Mesodermal cell (in vitro differentiated cells): ENCODE measurements at regions not wholly inside any gene's neighbourhood (a gene's known extent, or its start where the extent isn't known, plus 50 kb on each side); places are given as distances from the start of the nearest gene placed in this dataset.
A peak's percentile ranks its signal among the peaks of the same experiment; 100 is the strongest.
"Not testable (repeated sequence)": the region's sequence is repeated elsewhere in the genome, so short reads cannot be mapped to it uniquely, and the experiment has no call there.

Experiments used
- H3K27ac ChIP-seq: 2 replicates; pipeline ENCODE4 v1.7.0; 2013; ENCODE audit warnings: mild to moderate bottlenecking, low read depth, low read length, moderate library complexity; ENCODE audit not compliant: severe bottlenecking
- H3K36me3 ChIP-seq: 2 replicates; pipeline ENCODE4 v1.7.1; 2013; ENCODE audit warnings: mild to moderate bottlenecking, low read length, moderate library complexity; ENCODE audit not compliant: control insufficient read depth, insufficient read depth
- H3K4me1 ChIP-seq: one replicate; pipeline ENCODE4 v1.7.1; 2013; ENCODE audit warnings: mild to moderate bottlenecking, low read length; ENCODE audit not compliant: insufficient read depth, control insufficient read depth, poor library complexity, severe bottlenecking
- H3K4me3 ChIP-seq: 2 replicates; pipeline ENCODE4 v1.7.0; 2013; ENCODE audit warnings: low read length, control low read depth, mild to moderate bottlenecking; ENCODE audit not compliant: insufficient read depth, poor library complexity, severe bottlenecking; ENCODE audit errors: extremely low read depth
- H3K9me3 ChIP-seq: 2 replicates; pipeline ENCODE4 v1.7.1; 2013; ENCODE audit warnings: mild to moderate bottlenecking, low read length, moderate library complexity; ENCODE audit not compliant: control insufficient read depth
- WGBS, 2 experiments: methylation state at CpG; one replicate each; pipeline ENCODE4 v1.1.5; 2013; ENCODE audit warnings: missing lambda C conversion rate in 2 of 2; ENCODE audit not compliant: insufficient coverage in 2 of 2; 5-methylcytosine and 5-hydroxymethylcytosine counted together

DNA sequence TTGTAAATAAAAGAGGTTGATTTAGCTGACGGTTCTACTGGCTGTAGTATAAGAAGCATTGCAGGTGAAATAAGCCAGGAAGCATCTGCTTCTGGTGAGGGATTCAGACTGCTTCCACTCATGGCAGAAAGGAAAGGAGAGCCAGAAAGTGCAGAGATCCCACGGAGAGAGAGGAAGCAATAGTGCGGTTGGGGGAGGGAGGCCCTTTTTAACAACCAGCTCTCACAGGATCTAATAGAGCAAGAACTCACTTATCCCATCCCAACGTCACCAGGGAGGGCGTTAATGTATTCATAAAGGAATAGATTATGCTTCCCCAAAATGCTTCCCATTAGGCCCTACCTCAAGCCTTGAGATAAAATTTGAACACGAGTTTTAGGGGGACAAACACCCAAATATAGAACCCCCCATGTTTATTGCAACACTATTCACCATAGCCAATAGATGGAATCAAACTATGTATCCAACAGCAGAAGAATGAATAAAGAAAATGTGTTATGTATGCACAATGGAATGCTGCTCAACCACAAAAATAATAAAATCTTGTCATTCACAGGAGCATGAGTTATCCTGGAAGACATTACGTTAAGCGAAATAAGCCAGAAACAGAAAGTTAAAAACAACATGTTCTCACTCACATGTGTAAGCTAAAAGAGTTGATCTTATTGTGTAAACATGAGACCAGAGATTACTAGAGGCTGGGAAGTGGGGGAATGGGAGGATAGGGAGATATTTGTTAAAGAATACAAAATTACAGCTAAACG, 908.3 kb upstream of the ANO3 start:
- Histone ChIP-seq H3K27ac (no peak overlapping the region), H3K4me1 (no peaks in the 10 kb centered on the region), H3K36me3 (no peaks in the 10 kb centered on the region), H3K4me3 (no peak overlapping the region), H3K9me3 (no peaks in the 10 kb centered on the region)
- WGBS, 2 experiments, result 77 to 80% methylated on average over 1 of the region's 9 CpGs

DNA sequence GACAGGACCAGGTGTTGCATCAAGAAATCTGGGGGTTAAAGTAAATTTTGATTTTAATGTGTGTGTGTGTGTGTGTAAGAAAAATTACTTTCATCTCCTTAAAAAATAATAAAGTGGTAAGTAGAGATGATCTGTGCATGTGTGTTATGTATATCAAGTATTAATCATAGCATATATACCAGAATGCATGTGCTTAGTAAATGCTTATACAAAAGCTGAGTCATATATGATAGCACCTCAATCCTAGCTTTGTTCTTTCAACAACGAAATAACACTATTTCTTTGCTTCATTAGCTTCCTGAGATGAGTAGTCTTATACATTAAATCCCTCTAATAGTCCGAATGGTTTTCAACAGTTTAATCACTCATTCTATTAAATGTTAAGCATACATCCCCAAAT, 899.6 kb upstream of the ANO3 start:
- no peak overlapping the region for H3K27ac ChIP-seq
- no peaks in the 10 kb centered on the region for H3K9me3 ChIP-seq
- WGBS, 2 experiments, result 80% methylated on average over 1 of the region's 2 CpGs; no CpG with 5 or more reads in 1 of the 2 experiments
- no peak overlapping the region for H3K4me3 ChIP-seq
- H3K4me1 ChIP-seq, result no peaks in the 10 kb centered on the region
- H3K36me3 ChIP-seq, result no peaks in the 10 kb centered on the region

DNA sequence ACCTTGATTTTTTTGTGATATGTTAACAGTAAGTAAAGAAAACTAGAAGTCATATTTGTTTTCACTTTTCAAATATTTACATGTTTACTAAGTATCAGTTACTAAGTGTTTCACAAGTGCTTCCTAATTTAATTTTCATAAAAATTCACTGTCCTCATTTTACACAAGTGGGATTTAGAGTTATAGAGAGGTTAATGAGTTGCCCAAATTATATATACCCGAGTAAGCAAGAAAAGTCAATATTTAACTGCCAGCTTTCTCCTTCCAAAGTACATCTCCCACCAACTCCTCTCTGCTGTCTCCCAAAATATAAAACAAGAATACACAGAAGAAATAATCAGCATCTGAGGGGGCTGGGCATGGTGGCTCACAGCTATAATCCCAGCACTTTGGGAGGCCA, 896.7 kb upstream of the ANO3 start:
- Histone ChIP-seq H3K36me3 (no peaks in the 10 kb centered on the region), H3K4me3 (no peak overlapping the region), H3K9me3 (no peaks in the 10 kb centered on the region), H3K4me1 (no peaks in the 10 kb centered on the region), H3K27ac (no peak overlapping the region)
- 75% methylated on average over 1 of the region's 1 CpG; no CpG with 5 or more reads in 1 of the 2 experiments for WGBS, 2 experiments

DNA sequence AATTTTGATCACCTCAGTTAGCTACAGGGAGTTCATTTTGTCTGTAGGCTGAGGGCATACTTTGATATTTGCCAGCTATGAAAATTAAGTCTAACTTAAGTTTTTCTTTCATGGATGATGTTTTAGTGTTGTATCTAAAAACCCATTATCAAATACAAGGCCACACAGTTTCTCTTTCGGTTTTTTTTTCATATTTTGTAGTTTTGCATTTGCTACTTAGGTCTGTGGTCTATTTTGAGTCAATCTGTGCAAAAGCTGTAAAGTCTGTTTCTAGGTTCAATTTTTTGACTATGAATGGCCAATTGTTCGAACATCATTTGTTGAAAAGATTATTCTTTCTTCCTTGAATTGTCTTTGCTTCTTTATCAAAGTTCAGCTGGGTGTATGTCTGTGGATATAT, 895.6 kb upstream of the ANO3 start:
- WGBS, 2 experiments, result 80% methylated on average over 1 of the region's 2 CpGs; no CpG with 5 or more reads in 1 of the 2 experiments
- Histone ChIP-seq H3K4me1 (no peaks in the 10 kb centered on the region), H3K9me3 (no peaks in the 10 kb centered on the region), H3K27ac (no peak overlapping the region), H3K36me3 (no peaks in the 10 kb centered on the region), H3K4me3 (no peak overlapping the region)

DNA sequence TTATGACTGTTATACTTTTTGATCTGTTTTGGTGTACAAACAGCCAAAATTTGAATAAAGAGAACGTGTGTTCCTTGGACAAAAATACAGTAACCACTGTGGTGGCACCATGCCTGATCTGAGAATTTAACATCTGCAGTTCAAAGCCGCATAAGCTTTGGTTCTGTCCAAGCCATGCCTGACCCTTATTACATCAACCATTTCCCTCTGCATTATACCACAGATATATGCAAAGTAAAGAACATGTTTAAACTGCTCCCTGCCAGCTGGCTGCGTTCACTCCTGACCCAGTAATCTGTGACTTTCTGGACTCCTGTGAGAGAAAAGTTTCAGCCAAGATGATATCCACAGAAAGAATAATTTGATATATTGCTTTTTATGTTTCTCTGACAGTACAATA, 890.5 kb upstream of the ANO3 start:
- WGBS, 2 experiments, result 88% methylated on average over 2 of the region's 3 CpGs; no CpG with 5 or more reads in 1 of the 2 experiments

DNA sequence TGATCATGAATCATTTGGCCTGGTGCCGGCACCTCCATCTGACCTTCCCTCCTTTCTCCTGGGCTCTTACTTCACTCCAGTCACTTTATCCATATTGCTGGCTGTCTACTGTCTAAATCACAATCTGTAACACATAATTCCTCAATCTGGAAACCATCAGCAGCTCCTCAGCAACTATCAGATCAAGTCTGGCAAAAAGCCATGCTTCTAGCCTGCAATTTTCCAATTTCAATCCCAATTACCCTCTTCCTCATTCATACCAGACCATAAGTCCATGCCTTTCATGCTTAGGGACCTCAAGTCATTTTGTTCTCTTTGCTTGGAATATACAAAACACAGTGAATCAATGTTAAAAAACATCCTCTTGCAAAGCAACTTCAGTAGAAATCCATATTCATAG, 882.8 kb upstream of the ANO3 start:
- Histone ChIP-seq H3K36me3 (no peaks in the 10 kb centered on the region), H3K27ac (no peak overlapping the region), H3K4me3 (no peak overlapping the region), H3K9me3 (no peaks in the 10 kb centered on the region), H3K4me1 (no peaks in the 10 kb centered on the region)
- WGBS, 2 experiments, result 94 to 100% methylated on average over 1 of the region's 1 CpG

More for the DNA sequence above, 890.5 kb upstream of the ANO3 start:
- H3K4me3 ChIP-seq, result no peak overlapping the region
- H3K9me3 ChIP-seq, result no peaks in the 10 kb centered on the region
- H3K4me1 ChIP-seq, result no peaks in the 10 kb centered on the region
- H3K27ac ChIP-seq, result no peak overlapping the region
- no peaks in the 10 kb centered on the region for H3K36me3 ChIP-seq

DNA sequence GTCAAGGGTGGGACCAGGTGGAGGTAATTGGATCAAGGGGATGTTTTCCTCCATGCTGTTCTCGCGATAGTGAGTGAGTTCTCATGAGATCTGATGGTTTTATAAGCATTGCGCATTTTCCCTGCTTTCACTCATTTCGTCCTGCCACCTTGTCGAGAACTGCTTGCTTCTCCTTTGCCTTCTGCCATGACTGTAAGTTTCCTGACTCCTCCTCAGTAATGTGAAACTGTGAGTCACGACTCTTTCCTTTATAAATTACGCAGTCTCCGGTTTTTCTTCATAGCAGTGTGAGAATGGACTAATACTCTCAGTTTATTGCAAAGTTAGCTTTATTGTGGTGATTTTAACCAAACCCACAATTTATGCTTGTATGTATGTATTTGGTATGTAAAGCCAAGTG, 878.5 kb upstream of the ANO3 start:
- H3K4me1 ChIP-seq, result no peaks in the 10 kb centered on the region
- H3K27ac ChIP-seq, result no peak overlapping the region
- WGBS, 2 experiments, result 80 to 100% methylated on average over 1 to 8 of the region's 8 CpGs
- H3K9me3 ChIP-seq, result no peaks in the 10 kb centered on the region
- H3K4me3 ChIP-seq, result no peak overlapping the region
- H3K36me3 ChIP-seq, result no peaks in the 10 kb centered on the region

DNA sequence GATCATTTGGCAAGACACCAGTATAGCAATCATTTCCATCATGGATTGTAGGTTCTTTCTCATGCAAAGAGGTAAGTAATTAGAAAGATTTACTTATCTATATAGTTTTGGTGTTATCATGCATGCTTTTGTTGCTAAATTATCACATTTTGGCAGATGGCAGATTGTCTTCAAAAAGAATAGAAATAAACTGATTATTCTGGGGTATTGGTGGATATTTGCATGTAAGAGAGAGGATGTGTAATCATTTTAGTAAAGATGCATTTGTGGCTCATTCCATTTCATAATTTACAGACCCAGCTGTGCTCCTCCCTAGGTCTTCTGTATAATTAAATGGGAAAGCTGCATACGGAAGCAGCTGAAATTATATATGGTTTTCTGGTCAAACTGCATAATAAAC, 875.7 kb upstream of the ANO3 start:
- Histone ChIP-seq H3K4me1 (no peaks in the 10 kb centered on the region), H3K9me3 (no peaks in the 10 kb centered on the region), H3K27ac (no peak overlapping the region), H3K36me3 (no peaks in the 10 kb centered on the region), H3K4me3 (no peak overlapping the region)
- WGBS, 2 experiments, result no CpG with 5 or more reads among the region's 1 CpG

DNA sequence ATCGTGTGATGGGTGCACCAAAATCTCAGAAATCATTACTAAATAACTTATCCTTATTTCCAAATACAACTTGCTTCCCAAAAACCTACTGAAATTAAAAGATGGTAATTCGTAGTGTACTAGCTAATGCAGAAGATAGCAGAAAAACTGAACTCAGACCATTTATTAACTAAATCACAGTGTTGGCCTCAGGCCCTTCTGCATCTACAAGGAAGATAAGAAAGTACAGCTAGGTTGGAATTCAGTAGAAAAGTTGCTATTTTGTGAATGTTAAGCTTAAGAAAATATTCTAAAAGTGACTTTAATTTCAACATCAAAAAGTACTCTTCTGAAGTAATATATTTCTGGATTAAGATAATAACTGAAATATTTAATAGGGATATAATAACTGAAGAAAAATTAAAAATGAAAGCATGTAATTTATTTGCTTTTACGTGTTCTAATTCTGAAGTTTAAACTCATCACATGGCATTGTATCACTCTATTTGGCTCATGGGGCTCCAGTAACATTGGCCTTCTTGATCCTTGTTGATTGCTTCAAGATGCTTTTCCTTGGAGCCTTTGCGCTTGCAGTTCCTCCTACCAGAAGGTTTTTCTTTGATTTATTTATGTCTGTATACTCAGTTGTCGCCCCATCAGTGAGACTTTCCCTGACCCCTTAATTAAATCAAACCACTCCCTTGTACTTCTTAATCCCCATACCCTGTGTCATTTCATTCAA, 847.9 kb upstream of the ANO3 start:
- peaks cover 10% of the 10 kb centered on the region for H3K4me1 ChIP-seq
- H3K27ac ChIP-seq, result no peak overlapping the region
- no peaks in the 10 kb centered on the region for H3K9me3 ChIP-seq
- no CpG with 5 or more reads among the region's 5 CpGs for WGBS, 2 experiments
- H3K4me3 ChIP-seq, result no peak overlapping the region
- H3K36me3 ChIP-seq, result no peaks in the 10 kb centered on the region

DNA sequence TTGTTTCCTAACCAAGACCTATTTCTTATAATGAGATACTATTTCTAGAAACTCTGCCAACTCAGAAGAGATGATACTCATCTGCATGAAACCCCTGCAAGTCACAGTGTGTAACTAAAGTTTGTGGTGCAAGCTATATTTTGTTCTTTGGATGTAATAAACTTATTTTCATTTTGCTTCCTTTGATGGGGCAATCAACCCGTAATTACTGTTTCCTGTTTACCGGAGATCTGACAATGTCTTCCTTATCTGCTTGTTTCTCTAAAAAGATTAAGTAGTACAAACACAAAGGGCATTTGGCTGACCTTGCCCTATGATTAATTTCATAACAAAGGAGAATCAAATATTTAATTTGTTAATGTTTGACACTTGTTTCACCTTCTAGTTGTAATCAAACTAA, 846.6 kb upstream of the ANO3 start:
- Histone ChIP-seq H3K27ac (no peak overlapping the region), H3K4me1 (peaks cover 10% of the 10 kb centered on the region), H3K9me3 (no peaks in the 10 kb centered on the region), H3K4me3 (no peak overlapping the region), H3K36me3 (no peaks in the 10 kb centered on the region)
- 76% methylated on average over 2 of the region's 2 CpGs; no CpG with 5 or more reads in 1 of the 2 experiments for WGBS, 2 experiments

DNA sequence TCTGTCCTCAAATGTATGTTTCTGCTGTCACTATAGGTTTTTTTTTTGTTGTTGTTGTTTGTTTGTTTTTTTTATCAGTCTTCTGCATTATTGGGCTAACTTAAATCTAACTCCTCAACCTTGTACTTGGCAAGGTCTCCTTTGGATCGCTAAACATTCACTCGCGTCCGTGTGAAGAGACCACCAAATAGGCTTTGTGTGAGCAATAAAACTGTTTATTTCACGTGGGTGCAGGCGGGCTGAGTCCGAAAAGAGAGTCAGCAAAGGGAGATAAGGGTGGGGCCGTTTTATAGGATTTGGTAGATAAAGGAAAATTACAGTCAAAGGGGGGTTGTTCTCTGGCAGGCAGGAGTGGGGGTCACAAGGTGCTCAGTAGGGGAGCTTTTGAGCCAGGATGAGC, 845.6 kb upstream of the ANO3 start:
- Histone ChIP-seq H3K4me1 (peaks cover 10% of the 10 kb centered on the region), H3K27ac (peak overlapping the region; percentile 19)
- H3K36me3 ChIP-seq, H3K9me3 ChIP-seq, H3K4me3 ChIP-seq: not testable (repeated sequence)
- WGBS, 2 experiments, result 43 to 46% methylated on average over 7 of the region's 8 CpGs
